ENCODE measurements at regions not wholly inside any gene's neighbourhood (a gene's known extent, or its start where the extent isn't known, plus 50 kb on each side); places are given as distances from the start of the nearest gene placed in this dataset.

GRCh38 chr1:57721001-57721400, 297.1 kb upstream of the DAB1 start:
- no peak for DNase-seq (ENCODE audit: insufficient read length, low spot score, missing footprints)
- Histone ChIP-seq H3K79me2 (ENCODE audit: insufficient read depth, low read length) (no peaks in the 10 kb centered on the region), H3K27ac (ENCODE audit: low read depth, low read length) (no peak overlapping the region), H3K4me1 (ENCODE audit: insufficient read depth, low read length) (no peaks in the 10 kb centered on the region), H3K4me3 (ENCODE audit: insufficient read depth, low read length) (no peak overlapping the region), H3K36me3 (ENCODE audit: insufficient read depth, low read length) (no peaks in the 10 kb centered on the region), H3K9me3 (ENCODE audit: low read depth, low read length) (no peaks in the 10 kb centered on the region), H3K27me3 (ENCODE audit: insufficient read depth, low read length) (no peaks in the 10 kb centered on the region), H3K4me2 (ENCODE audit: insufficient read depth, low read length) (no peak overlapping the region), H4K20me1 (ENCODE audit: insufficient read depth, low read length) (no peaks in the 10 kb centered on the region), H2AFZ (ENCODE audit: low read length) (no peak overlapping the region)
- TF ChIP-seq CTCF (IDR thresholded peaks at IDR 0.05; ENCODE audit: extremely low read depth, low read depth, low read length) = no peak

GRCh38 chr1:57719274-57719673, 295.4 kb upstream of the DAB1 start:
- no peaks in the 10 kb centered on the region for H3K9me3 ChIP-seq (ENCODE audit: low read depth, low read length)
- no peaks in the 10 kb centered on the region for H3K27me3 ChIP-seq (ENCODE audit: insufficient read depth, low read length)
- no peak for TF ChIP-seq CTCF (IDR thresholded peaks at IDR 0.05; ENCODE audit: extremely low read depth, low read depth, low read length)
- no peak overlapping the region for H3K27ac ChIP-seq (ENCODE audit: low read depth, low read length)
- H3K36me3 ChIP-seq (ENCODE audit: insufficient read depth, low read length) = no peaks in the 10 kb centered on the region
- no peak overlapping the region for H3K4me2 ChIP-seq (ENCODE audit: insufficient read depth, low read length)
- H2AFZ ChIP-seq (ENCODE audit: low read length) = no peak overlapping the region
- no peaks in the 10 kb centered on the region for H3K4me1 ChIP-seq (ENCODE audit: insufficient read depth, low read length)
- no peaks in the 10 kb centered on the region for H3K79me2 ChIP-seq (ENCODE audit: insufficient read depth, low read length)
- no peaks in the 10 kb centered on the region for H4K20me1 ChIP-seq (ENCODE audit: insufficient read depth, low read length)
- DNase-seq (ENCODE audit: insufficient read length, low spot score, missing footprints) = no peak
- H3K4me3 ChIP-seq (ENCODE audit: insufficient read depth, low read length) = no peak overlapping the region

GRCh38 chr1:57713501-57713900, 289.6 kb upstream of the DAB1 start:
- H3K27ac ChIP-seq (ENCODE audit: low read depth, low read length) = no peak overlapping the region
- TF ChIP-seq CTCF (IDR thresholded peaks at IDR 0.05; ENCODE audit: extremely low read depth, low read depth, low read length) = no peak
- H3K4me2 ChIP-seq (ENCODE audit: insufficient read depth, low read length) = no peak overlapping the region
- no peaks in the 10 kb centered on the region for H3K27me3 ChIP-seq (ENCODE audit: insufficient read depth, low read length)
- no peaks in the 10 kb centered on the region for H4K20me1 ChIP-seq (ENCODE audit: insufficient read depth, low read length)
- no peaks in the 10 kb centered on the region for H3K36me3 ChIP-seq (ENCODE audit: insufficient read depth, low read length)
- H3K4me1 ChIP-seq (ENCODE audit: insufficient read depth, low read length) = no peaks in the 10 kb centered on the region
- DNase-seq (ENCODE audit: insufficient read length, low spot score, missing footprints) = no peak
- no peak overlapping the region for H3K4me3 ChIP-seq (ENCODE audit: insufficient read depth, low read length)
- no peak overlapping the region for H2AFZ ChIP-seq (ENCODE audit: low read length)
- peaks cover 2% of the 10 kb centered on the region for H3K9me3 ChIP-seq (ENCODE audit: low read depth, low read length)
- no peaks in the 10 kb centered on the region for H3K79me2 ChIP-seq (ENCODE audit: insufficient read depth, low read length)

DNA sequence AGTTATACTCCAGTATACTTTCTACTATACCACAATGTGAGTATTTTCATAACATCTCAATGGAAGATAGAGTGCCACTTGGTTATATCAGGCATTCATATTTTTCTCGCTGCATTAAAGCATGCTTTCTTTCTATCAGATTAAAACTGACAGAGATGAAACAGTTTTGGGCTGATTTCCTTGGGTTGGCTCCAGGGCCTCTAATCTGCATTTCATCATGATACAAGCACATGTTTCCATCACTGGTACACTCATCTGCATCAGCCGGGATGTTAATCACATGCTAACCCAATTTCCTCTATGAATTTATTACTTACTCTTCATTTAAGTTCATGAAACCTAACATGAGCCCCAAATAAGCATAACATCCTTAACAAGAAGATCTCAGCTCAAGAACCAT, 289.0 kb upstream of the DAB1 start:
- Histone ChIP-seq H4K20me1 (ENCODE audit: insufficient read depth, low read length) (no peaks in the 10 kb centered on the region), H3K27me3 (ENCODE audit: insufficient read depth, low read length) (no peaks in the 10 kb centered on the region), H3K79me2 (ENCODE audit: insufficient read depth, low read length) (no peaks in the 10 kb centered on the region), H3K27ac (ENCODE audit: low read depth, low read length) (no peak overlapping the region), H2AFZ (ENCODE audit: low read length) (no peak overlapping the region), H3K4me1 (ENCODE audit: insufficient read depth, low read length) (no peaks in the 10 kb centered on the region), H3K36me3 (ENCODE audit: insufficient read depth, low read length) (no peaks in the 10 kb centered on the region), H3K4me3 (ENCODE audit: insufficient read depth, low read length) (no peak overlapping the region), H3K4me2 (ENCODE audit: insufficient read depth, low read length) (no peak overlapping the region), H3K9me3 (ENCODE audit: low read depth, low read length) (peaks cover 2% of the 10 kb centered on the region)
- no peak for DNase-seq (ENCODE audit: insufficient read length, low spot score, missing footprints)
- no peak for TF ChIP-seq CTCF (IDR thresholded peaks at IDR 0.05; ENCODE audit: extremely low read depth, low read depth, low read length)
